ENCODE measurements at regions not wholly inside any gene's neighbourhood (a gene's known extent, or its start where the extent isn't known, plus 50 kb on each side); places are given as distances from the start of the nearest gene placed in this dataset.

- H3K27me3 Mint-ChIP-seq = no peaks in the 10 kb centered on the region
- H3K36me3 Mint-ChIP-seq (ENCODE audit: low read depth) = no peaks in the 10 kb centered on the region
- CTCF ChIA-PET = interaction anchor here (1.1 to 10.8 kb wide), 4 partner anchors 8 to 204 kb away, joined by 3 to 197 read pairs (median 4); no protein-coding TSS in a partner anchor
- H3K4me1 Mint-ChIP-seq = no peaks in the 10 kb centered on the region
- H3K27ac Mint-ChIP-seq = no peak overlapping the region
- DNase-seq = no peak
- no peak for ATAC-seq (ENCODE audit: low read depth)
- POLR2A ChIA-PET = no interaction called here
- intact Hi-C loops (cut with micrococcal nuclease) = no loop called here
- peaks cover 2% of the 10 kb centered on the region for H3K9me3 Mint-ChIP-seq
- no peak for TF ChIP-seq CTCF (IDR thresholded peaks at IDR 0.05)
- H3K4me3 Mint-ChIP-seq = no peak overlapping the region
These were observed 64.3 kb downstream of the OXSM start for GRCh38 chr3:25854214-25854613.

- H3K36me3 Mint-ChIP-seq (ENCODE audit: low read depth) = no peaks in the 10 kb centered on the region
- DNase-seq = no peak
- no peak for ATAC-seq (ENCODE audit: low read depth)
- H3K4me3 Mint-ChIP-seq = no peak overlapping the region
- peaks cover 2% of the 10 kb centered on the region for H3K9me3 Mint-ChIP-seq
- no peak overlapping the region for H3K27ac Mint-ChIP-seq
- no peaks in the 10 kb centered on the region for H3K27me3 Mint-ChIP-seq
- intact Hi-C loops (cut with micrococcal nuclease) = loop anchor here (5.0 kb wide), 2 partner anchors 87 to 107 kb away; no protein-coding TSS in a partner anchor
- POLR2A ChIA-PET = no interaction called here
- TF ChIP-seq CTCF (IDR thresholded peaks at IDR 0.05) = no peak
- no peaks in the 10 kb centered on the region for H3K4me1 Mint-ChIP-seq
- CTCF ChIA-PET = interaction anchor here (1.3 to 10.8 kb wide), 4 partner anchors 10 to 204 kb away, joined by 3 to 197 read pairs (median 4); no protein-coding TSS in a partner anchor
These were observed 64.7 kb downstream of the OXSM start for GRCh38 chr3:25854635-25855034.

- no peak overlapping the region for H3K27ac Mint-ChIP-seq
- POLR2A ChIA-PET = no interaction called here
These were observed 65.4 kb downstream of the OXSM start for GRCh38 chr3:25855266-25855784.

GRCh38 chr3:25856902-25857518 is 67.1 kb downstream of the OXSM start:
- POLR2A ChIA-PET = interaction anchor here (1.0 kb wide), 1 partner anchor 195 kb away, joined by 3 read pairs; no protein-coding TSS in a partner anchor
- intact Hi-C loops (cut with micrococcal nuclease) = loop anchor here (1.0 to 5.0 kb wide), 5 partner anchors 74 to 209 kb away; partner anchors contain the start of gene NGLY1
- ATAC-seq (ENCODE audit: low read depth) = peak; percentile 71
- Mint-ChIP-seq H3K27ac (no peak overlapping the region), H3K4me1 (no peaks in the 10 kb centered on the region), H3K9me3 (peaks cover 7% of the 10 kb centered on the region), H3K36me3 (ENCODE audit: low read depth) (no peaks in the 10 kb centered on the region), H3K4me3 (no peak overlapping the region), H3K27me3 (no peaks in the 10 kb centered on the region)
- DNase-seq = no peak
- peak; percentile 92 for TF ChIP-seq CTCF (IDR thresholded peaks at IDR 0.05)
- CTCF ChIA-PET = interaction anchor here (0.7 to 10.8 kb wide), 12 partner anchors 11 to 207 kb away, joined by 3 to 197 read pairs (median 4); partner anchors contain the start of gene NGLY1

More at GRCh38 chr3:25855266-25855784, 65.4 kb downstream of the OXSM start:
- H3K4me3 Mint-ChIP-seq = no peak overlapping the region
- H3K9me3 Mint-ChIP-seq = peaks cover 5% of the 10 kb centered on the region
- no peaks in the 10 kb centered on the region for H3K27me3 Mint-ChIP-seq
- ATAC-seq (ENCODE audit: low read depth) (no peak), DNase-seq (no peak)
- intact Hi-C loops (cut with micrococcal nuclease) = loop anchor here (5.0 kb wide), 2 partner anchors 88 to 108 kb away; no protein-coding TSS in a partner anchor
- no peak for TF ChIP-seq CTCF (IDR thresholded peaks at IDR 0.05)
- no peaks in the 10 kb centered on the region for H3K4me1 Mint-ChIP-seq
- CTCF ChIA-PET = interaction anchor here (1.1 to 10.8 kb wide), 5 partner anchors 14 to 205 kb away, joined by 3 to 197 read pairs (median 6); no protein-coding TSS in a partner anchor
- no peaks in the 10 kb centered on the region for H3K36me3 Mint-ChIP-seq (ENCODE audit: low read depth)

GRCh38 chr3:25861566-25861965 is 71.7 kb downstream of the OXSM start:
- CTCF ChIA-PET = interaction anchor here (10.8 kb wide), 1 partner anchor 211 kb away, joined by 197 read pairs; no protein-coding TSS in a partner anchor
- POLR2A ChIA-PET = no interaction called here
- H3K36me3 Mint-ChIP-seq (ENCODE audit: low read depth) = no peaks in the 10 kb centered on the region
- no peak for TF ChIP-seq CTCF (IDR thresholded peaks at IDR 0.05)
- intact Hi-C loops (cut with micrococcal nuclease) = no loop called here
- no peaks in the 10 kb centered on the region for H3K4me1 Mint-ChIP-seq
- ATAC-seq (ENCODE audit: low read depth) = no peak
- H3K27me3 Mint-ChIP-seq = no peaks in the 10 kb centered on the region
- H3K27ac Mint-ChIP-seq = no peak overlapping the region
- H3K9me3 Mint-ChIP-seq = peaks cover 6% of the 10 kb centered on the region
- DNase-seq = no peak
- H3K4me3 Mint-ChIP-seq = no peak overlapping the region

Data from activated B cell treated with CpG ODN at 0.5 μM for 24 hours (primary cell).